IMR-90 (cell line): ENCODE measurements at regions not wholly inside any gene's neighbourhood (a gene's known extent, or its start where the extent isn't known, plus 50 kb on each side); places are given as distances from the start of the nearest gene placed in this dataset.

Experiments
- ATAC-seq: fragments of 200-7000 bp; cut with Tn5 transposase; 2 replicates; pipeline ENCODE4 v1.9.1; 2020; ENCODE audit warnings: low read depth, mild to moderate bottlenecking, moderate library complexity
- BruUV-seq: library from RNA; stranded (reverse); fragments of 400-500 nt; replicated peaks from 2 replicates; lab custom pipeline; 2021; lab: Mats Ljungman, UMichigan
- CTCF ChIA-PET: fragments of 300-600 bp; formaldehyde crosslinking; extraction: SDS; loops from one replicate; lab custom pipeline; 2021; ENCODE audit warnings: antibody characterized with exemption; lab: Yijun Ruan, JAX
- POLR2A ChIA-PET: fragments of 300-600 bp; sonication (Branson Sonifier 250); formaldehyde crosslinking; loops from one replicate; lab custom pipeline; 2022; ENCODE audit warnings: antibody characterized with exemption; ENCODE audit not compliant: unreplicated experiment; lab: Charles Lee
- DNase-seq: peaks from one replicate; pipeline ENCODE4 v3.0.0; 2013
- H2AFZ ChIP-seq: replicated peaks from 2 replicates; pipeline ENCODE3; 2013; ENCODE audit warnings: low read length, mild to moderate bottlenecking; ENCODE audit not compliant: poor library complexity
- H2AK5ac ChIP-seq: 2 replicates; pipeline ENCODE4 v1.6.1; 2013; ENCODE audit warnings: low read depth, low read length, inconsistent platforms
- H2AK9ac ChIP-seq: replicated peaks from 2 replicates; pipeline ENCODE3; 2013; ENCODE audit warnings: mild to moderate bottlenecking, low read depth, low read length, moderate library complexity; ENCODE audit not compliant: poor library complexity
- H2BK120ac ChIP-seq: 2 replicates; pipeline ENCODE4 v1.6.1; 2013; ENCODE audit warnings: low read depth, low read length, inconsistent platforms
- H2BK15ac ChIP-seq: 3 replicates; pipeline ENCODE4 v1.6.1; 2013; ENCODE audit warnings: low read depth, low read length, inconsistent platforms
- H2BK20ac ChIP-seq: 2 replicates; pipeline ENCODE4 v1.6.1; 2013; ENCODE audit warnings: low read depth, mild to moderate bottlenecking, inconsistent platforms, low read length, moderate library complexity
- H2BK5ac ChIP-seq: 2 replicates; pipeline ENCODE4 v1.6.1; 2013; ENCODE audit warnings: mild to moderate bottlenecking, low read depth, low read length, inconsistent platforms; ENCODE audit not compliant: poor library complexity, severe bottlenecking
- H3K14ac ChIP-seq: replicated peaks from 2 replicates; pipeline ENCODE4 v1.6.1; 2013; ENCODE audit warnings: low read depth, low read length, inconsistent platforms
- H3K18ac ChIP-seq: 2 replicates; pipeline ENCODE4 v1.6.1; 2013; ENCODE audit warnings: low read depth, low read length, control low read depth
- H3K23ac ChIP-seq: 2 replicates; pipeline ENCODE4 v1.6.1; 2013; ENCODE audit warnings: low read depth, low read length, inconsistent platforms
- H3K27ac ChIP-seq: 2 replicates; pipeline ENCODE4 v1.5.1; 2013; ENCODE audit warnings: mild to moderate bottlenecking, control low read depth, low read length; ENCODE audit not compliant: insufficient read depth
- H3K27me3 ChIP-seq: 2 replicates; pipeline ENCODE4 v1.6.1; 2013; ENCODE audit warnings: low read length; ENCODE audit not compliant: control insufficient read depth, insufficient read depth
- H3K36me3 ChIP-seq: 2 replicates; pipeline ENCODE4 v1.6.1; 2013; ENCODE audit warnings: low read length, mixed read lengths; ENCODE audit not compliant: control insufficient read depth, insufficient read depth
- H3K4ac ChIP-seq: 2 replicates; pipeline ENCODE4 v1.6.1; 2013; ENCODE audit warnings: low read depth, low read length, inconsistent platforms
- H3K4me1 ChIP-seq: 2 replicates; pipeline ENCODE4 v1.6.1; 2013; ENCODE audit warnings: low read length, mixed read lengths; ENCODE audit not compliant: control insufficient read depth, insufficient read depth
- H3K4me2 ChIP-seq: 2 replicates; pipeline ENCODE4 v1.6.1; 2013; ENCODE audit warnings: low read depth, mild to moderate bottlenecking, control low read depth, low read length, moderate library complexity
- H3K4me3 ChIP-seq: 2 replicates; pipeline ENCODE4 v1.5.1; 2013; ENCODE audit warnings: low read depth, mild to moderate bottlenecking, control low read depth, low read length, moderate library complexity; ENCODE audit not compliant: insufficient read depth
- H3K56ac ChIP-seq: 2 replicates; pipeline ENCODE4 v1.6.1; 2013; ENCODE audit warnings: low read length, inconsistent platforms; ENCODE audit not compliant: insufficient read depth; ENCODE audit errors: extremely low read depth
- H3K79me1 ChIP-seq, 2 experiments: 2 replicates each; pipeline ENCODE4 v1.6.1; 2013; ENCODE audit warnings: low read length in 2 of 2, inconsistent platforms in 1 of 2, low read depth in 1 of 2
- H3K9ac ChIP-seq: 2 replicates; pipeline ENCODE4 v1.6.1; 2013; ENCODE audit warnings: low read depth, low read length, control low read depth
- H3K9me1 ChIP-seq: 2 replicates; pipeline ENCODE4 v1.6.1; 2013; ENCODE audit warnings: low read length, inconsistent platforms; ENCODE audit not compliant: insufficient read depth
- H3K9me3 ChIP-seq: 2 replicates; pipeline ENCODE4 v1.6.1; 2013; ENCODE audit warnings: low read length; ENCODE audit not compliant: control insufficient read depth, insufficient read depth
- H4K20me1 ChIP-seq: 2 replicates; pipeline ENCODE4 v1.6.1; 2013; ENCODE audit warnings: low read length, inconsistent platforms; ENCODE audit not compliant: insufficient read depth
- H4K5ac ChIP-seq: 2 replicates; pipeline ENCODE4 v1.6.1; 2013; ENCODE audit warnings: mild to moderate bottlenecking, low read depth, low read length, control low read depth
- H4K8ac ChIP-seq, 2 experiments: 2 replicates each; pipeline ENCODE4 v1.6.1; 2013; ENCODE audit warnings: low read depth in 2 of 2, low read length in 2 of 2, control low read depth in 1 of 2, inconsistent platforms in 1 of 2
- H4K91ac ChIP-seq: 2 replicates; pipeline ENCODE4 v1.6.1; 2013; ENCODE audit warnings: low read depth, low read length, inconsistent platforms; ENCODE audit not compliant: insufficient read depth
- CHD1 ChIP-seq: IDR thresholded peaks from 2 replicates; pipeline ENCODE4 v1.6.1; 2012; ENCODE audit warnings: low read depth, low read length, improper control_type of control experiment
- CTCF ChIP-seq: conservative IDR thresholded peaks from 2 replicates; pipeline ENCODE4 v1.5.1; 2012; ENCODE audit warnings: mild to moderate bottlenecking, low read depth, low read length, improper control_type of control experiment
- MAFK ChIP-seq: IDR thresholded peaks from 2 replicates; pipeline ENCODE4 v1.6.1; 2012; ENCODE audit warnings: low read depth, low read length, improper control_type of control experiment
- MXI1 ChIP-seq: IDR thresholded peaks from 2 replicates; pipeline ENCODE4 v1.6.1; 2012; ENCODE audit warnings: low read depth, mild to moderate bottlenecking, low read length, moderate library complexity, borderline replicate concordance
- NFE2L2 ChIP-seq: fragments of 150-350 bp; IDR thresholded peaks from 2 replicates; pipeline ENCODE4 v1.6.1; 2016; ENCODE audit warnings: low read depth, mild to moderate bottlenecking, low read length
- POLR2A ChIP-seq: IDR thresholded peaks from 2 replicates; pipeline ENCODE4 v1.6.1; 2012; ENCODE audit warnings: mild to moderate bottlenecking, low read depth, low read length
- RCOR1 ChIP-seq: IDR thresholded peaks from 2 replicates; pipeline ENCODE4 v1.6.1; 2012; ENCODE audit warnings: mild to moderate bottlenecking, low read length, improper control_type of control experiment; ENCODE audit not compliant: insufficient replicate concordance
- SMC3 ChIP-seq: fragments of 150-350 bp; IDR thresholded peaks from 2 replicates; pipeline ENCODE4 v1.6.1; 2016; ENCODE audit warnings: low read depth, mild to moderate bottlenecking, antibody characterized with exemption, low read length, moderate library complexity
- USF2 ChIP-seq: fragments of 150-350 bp; IDR thresholded peaks from 2 replicates; pipeline ENCODE4 v1.6.1; 2017; ENCODE audit warnings: mild to moderate bottlenecking, antibody characterized with exemption, low read length, low read depth
- WGBS, 2 experiments: methylation state at CpG; one replicate each; pipeline versions ENCODE4 v1.1.5 to v1.1.7; 2013; ENCODE audit warnings: missing lambda C conversion rate in 2 of 2; ENCODE audit not compliant: insufficient read length in 1 of 2; ENCODE audit errors: extremely low coverage in 2 of 2; 5-methylcytosine and 5-hydroxymethylcytosine counted together
- dilution Hi-C: fragments of 300-500 bp; cut with HindIII; formaldehyde crosslinking; loops from one replicate; pipeline ENCODE4 v1.14.3; 2018; ENCODE audit warnings: low sequenced_read_pairs; ENCODE audit not compliant: unreplicated experiment
- in situ Hi-C: fragments of 300-500 bp; cut with MboI; formaldehyde crosslinking; loops from 3 replicates; pipeline ENCODE4 v1.14.3; 2019; ENCODE audit warnings: low sequenced_read_pairs, inconsistent platforms, mixed read lengths
- intact Hi-C: fragments of 100-400 bp; cut with micrococcal nuclease; formaldehyde crosslinking; loops from 2 replicates; pipeline ENCODE4 v1.10.0; 2022

- CTCF ChIA-PET: no interaction called here
- no peaks in the 10 kb centered on the region for H3K36me3 ChIP-seq
- H3K9me3 ChIP-seq: no peaks in the 10 kb centered on the region
- no CpG with 5 or more reads among the region's 2 CpGs for WGBS, 2 experiments
- peak overlapping the region; percentile 69; the same call in 1 of the 2 replicates for H3K14ac ChIP-seq
- peak overlapping the region; percentile 63 for H3K18ac ChIP-seq
- peaks cover 4% of the 10 kb centered on the region for H3K9me1 ChIP-seq
- H3K4me1 ChIP-seq: peaks cover 10% of the 10 kb centered on the region
- H2BK120ac ChIP-seq: peak overlapping the region; percentile 89
- 0 out of 2 replicates have a peak overlapping the region, but pooled peaks have one; percentile 38 for H4K91ac ChIP-seq
- peak overlapping the region; percentile 41; the same call in 1 of the 2 replicates for H3K27ac ChIP-seq
- intact Hi-C loops: no loop called here
- DNase-seq (no peak), ATAC-seq (no peak)
- H2AFZ ChIP-seq: no peak overlapping the region
- no peaks in the 10 kb centered on the region for H4K20me1 ChIP-seq
- H3K56ac ChIP-seq: no peak overlapping the region
- H3K4me2 ChIP-seq: no peak overlapping the region
- H3K4ac ChIP-seq: peak overlapping the region; percentile 77
- BruUV-seq: no TSS peak
- peak overlapping the region; percentile 53; the same call in 1 of the 2 replicates for H2AK5ac ChIP-seq
- H2BK15ac ChIP-seq: peak overlapping the region; percentile 35; the same call in 1 of the 3 replicates
- TF ChIP-seq MXI1 (no peak), RCOR1 (no peak), USF2 (no peak), SMC3 (no peak), NFE2L2 (no peak), CTCF (no peak), CHD1 (no peak), MAFK (no peak), POLR2A (no peak)
- peak overlapping the region; percentile 63 for H2BK5ac ChIP-seq
- H2AK9ac ChIP-seq: no peak overlapping the region
- dilution Hi-C loops: no loop called here
- H3K4me3 ChIP-seq: no peak overlapping the region
- H3K27me3 ChIP-seq: no peaks in the 10 kb centered on the region
- peak overlapping the region in 1 of 2 experiments; percentile 64; a peak in 1 of 4 replicates for H4K8ac ChIP-seq
- in situ Hi-C loops: no loop called here
- H4K5ac ChIP-seq: peak overlapping the region; percentile 27; the same call in 1 of the 2 replicates
- no peak overlapping the region for H3K9ac ChIP-seq
- H3K23ac ChIP-seq: peak overlapping the region; percentile 44; the same call in 1 of the 2 replicates
- POLR2A ChIA-PET: no interaction called here
- no peaks in the 10 kb centered on the region for H3K79me1 ChIP-seq
- H2BK20ac ChIP-seq: peak overlapping the region; percentile 87
Measured at GRCh38 chr14:53409289-53409688, 256.2 kb upstream of the DDHD1 start.
